Right ventricle myocardium inferior (tissue), 1 donor: ENCODE measurements at regions not wholly inside any gene's neighbourhood (a gene's known extent, or its start where the extent isn't known, plus 50 kb on each side); places are given as distances from the start of the nearest gene placed in this dataset.

Experiments used
- ATAC-seq: fragments of 200-7000 bp; cut with Tn5 transposase; one replicate; pipeline ENCODE4 v1.9.1; 2020; ENCODE audit warnings: mild to moderate bottlenecking, moderate library complexity
- DNase-seq: peaks from one replicate; pipeline ENCODE4 v3.0.0; 2021; ENCODE audit errors: missing footprints
- intact Hi-C: fragments of 100-400 bp; cut with DNase I; formaldehyde crosslinking; loops from one replicate; pipeline ENCODE4 v1.11.0; 2022
- donor health status: DM: no; HTN: yes; CAD: no; lungs with severe emphysema.

- ATAC-seq, result no peak
- intact Hi-C loops, result no loop called here
- no peak for DNase-seq
These were observed 177.0 kb downstream of the TTLL2 start for GRCh38 chr6:167501831-167502385.

GRCh38 chr6:167502471-167502870 lies 177.6 kb downstream of the TTLL2 start:
- ATAC-seq (no peak), DNase-seq (no peak)
- intact Hi-C loops, result no loop called here

- intact Hi-C loops, result no loop called here
- ATAC-seq (no peak), DNase-seq (no peak)
These were observed 179.6 kb downstream of the TTLL2 start for GRCh38 chr6:167504385-167504961.

GRCh38 chr6:167505199-167505598 lies 180.3 kb downstream of the TTLL2 start:
- ATAC-seq, result peak; percentile 16
- no peak for DNase-seq
- intact Hi-C loops, result no loop called here

- intact Hi-C loops, result no loop called here
These were observed 180.9 kb downstream of the TTLL2 start for GRCh38 chr6:167505782-167506181.

GRCh38 chr6:167506443-167507301 lies 181.8 kb downstream of the TTLL2 start:
- intact Hi-C loops, result no loop called here
- ATAC-seq (no peak), DNase-seq (no peak)

More at GRCh38 chr6:167505782-167506181, 180.9 kb downstream of the TTLL2 start:
- no peak for ATAC-seq
- DNase-seq, result no peak

GRCh38 chr6:167507376-167507945 lies 182.6 kb downstream of the TTLL2 start:
- no peak for DNase-seq
- intact Hi-C loops, result no loop called here
- ATAC-seq, result no peak

GRCh38 chr6:167508919-167509852 lies 184.3 kb downstream of the TTLL2 start:
- intact Hi-C loops, result no loop called here
- no peak for DNase-seq
- no peak for ATAC-seq

- no peak for DNase-seq
- no peak for ATAC-seq
- intact Hi-C loops, result no loop called here
These were observed 185.0 kb downstream of the TTLL2 start for GRCh38 chr6:167509853-167510220.

GRCh38 chr6:167510648-167511047 lies 185.8 kb downstream of the TTLL2 start:
- DNase-seq, result no peak
- intact Hi-C loops, result no loop called here
- ATAC-seq, result no peak

GRCh38 chr6:167512696-167513375 lies 187.9 kb downstream of the TTLL2 start:
- no peak for ATAC-seq
- DNase-seq, result no peak
- intact Hi-C loops, result no loop called here

GRCh38 chr6:167513778-167514177 lies 188.9 kb downstream of the TTLL2 start:
- DNase-seq, result no peak
- intact Hi-C loops, result no loop called here
- ATAC-seq, result no peak

GRCh38 chr6:167514524-167514923 lies 189.6 kb downstream of the TTLL2 start:
- ATAC-seq (no peak), DNase-seq (no peak)
- intact Hi-C loops, result no loop called here

GRCh38 chr6:167515873-167516507 lies 191.1 kb downstream of the TTLL2 start:
- ATAC-seq (no peak), DNase-seq (no peak)
- intact Hi-C loops, result no loop called here

- intact Hi-C loops, result no loop called here
- DNase-seq (no peak), ATAC-seq (no peak)
These were observed 192.5 kb downstream of the TTLL2 start for GRCh38 chr6:167517254-167517916.

- ATAC-seq (no peak), DNase-seq (no peak)
- intact Hi-C loops, result no loop called here
These were observed 198.5 kb downstream of the TTLL2 start for GRCh38 chr6:167523426-167523825.
